ENCODE measurements at regions not wholly inside any gene's neighbourhood (a gene's known extent, or its start where the extent isn't known, plus 50 kb on each side); places are given as distances from the start of the nearest gene placed in this dataset.
"Not testable (repeated sequence)": the region's sequence is repeated elsewhere in the genome, so short reads cannot be mapped to it uniquely, and the experiment has no call there.

GRCh38 chr2:4049463-4049862 is 346.1 kb downstream of the DCDC2C start:
- no peak for FAIRE-seq

GRCh38 chr2:4053769-4054493 is 350.6 kb downstream of the DCDC2C start:
- FAIRE-seq: no peak

GRCh38 chr2:4066217-4066616 is 362.8 kb downstream of the DCDC2C start:
- no peak for FAIRE-seq

GRCh38 chr2:4073026-4073569 is 369.7 kb downstream of the DCDC2C start:
- no peak for FAIRE-seq

- FAIRE-seq: no peak
These were observed 373.6 kb downstream of the DCDC2C start for GRCh38 chr2:4077017-4077416.

- no peak for FAIRE-seq
These were observed 381.8 kb downstream of the DCDC2C start for GRCh38 chr2:4085186-4085585.

GRCh38 chr2:4090668-4091630 is 387.6 kb downstream of the DCDC2C start:
- no peak for FAIRE-seq

GRCh38 chr2:4091869-4092268 is 388.5 kb downstream of the DCDC2C start:
- FAIRE-seq: no peak

GRCh38 chr2:4094743-4095142 is 391.4 kb downstream of the DCDC2C start:
- no peak for FAIRE-seq

GRCh38 chr2:4096978-4097766 is 393.8 kb downstream of the DCDC2C start:
- no peak for FAIRE-seq

GRCh38 chr2:4098137-4098536 is 394.8 kb downstream of the DCDC2C start:
- FAIRE-seq: no peak

- FAIRE-seq: no peak
These were observed 398.6 kb downstream of the DCDC2C start for GRCh38 chr2:4101936-4102335.

- no peak for FAIRE-seq
These were observed 403.8 kb downstream of the DCDC2C start for GRCh38 chr2:4107179-4107578.

GRCh38 chr2:4110273-4110672 is 406.9 kb downstream of the DCDC2C start:
- no peak for FAIRE-seq

- FAIRE-seq: not testable (repeated sequence)
These were observed 412.1 kb downstream of the DCDC2C start for GRCh38 chr2:4115435-4115834.

- peak; percentile 29 for FAIRE-seq
These were observed 419.4 kb downstream of the DCDC2C start for GRCh38 chr2:4122726-4123125.

- no peak for FAIRE-seq
These were observed 427.3 kb downstream of the DCDC2C start for GRCh38 chr2:4130651-4131050.

GRCh38 chr2:4134551-4135550 is 431.5 kb downstream of the DCDC2C start:
- FAIRE-seq: no peak

- FAIRE-seq: no peak
These were observed 432.4 kb downstream of the DCDC2C start for GRCh38 chr2:4135765-4136164.

GRCh38 chr2:4139316-4139715 is 435.9 kb downstream of the DCDC2C start:
- no peak for FAIRE-seq

- no peak for FAIRE-seq
These were observed 436.4 kb downstream of the DCDC2C start for GRCh38 chr2:4139731-4140130.

Measured in endometrium (tissue), 2 donors.